Esophagus muscularis mucosa (tissue), 4 donors: ENCODE measurements at regions not wholly inside any gene's neighbourhood (a gene's known extent, or its start where the extent isn't known, plus 50 kb on each side); places are given as distances from the start of the nearest gene placed in this dataset.

ENCODE experiments used
- CTCF ChIP-seq, 3 experiments: fragments of 200-600 bp in 2 of 3; fragments of 450-650 bp in 1 of 3; sonication (generic) in 2 of 3; IDR thresholded peaks; one replicate each; pipeline ENCODE4 v1.5.1; 2017 to 2019; ENCODE audit warnings: antibody characterized with exemption in 3 of 3, mild to moderate bottlenecking in 2 of 3, moderate library complexity in 1 of 3
- EP300 ChIP-seq: sonication (generic); formaldehyde crosslinking; IDR thresholded peaks from one replicate; pipeline ENCODE4 v1.6.1; 2017; ENCODE audit warnings: antibody characterized with exemption
- POLR2A ChIP-seq: fragments of 450-650 bp; IDR thresholded peaks from one replicate; pipeline ENCODE4 v1.6.1; 2017; ENCODE audit warnings: antibody characterized with exemption, moderate library complexity, mild to moderate bottlenecking, low read depth

GRCh38 chr2:81703831-81704230 is 1399.3 kb upstream of the LRRTM1 start:
- no peak for TF ChIP-seq CTCF (IDR thresholded peaks at IDR 0.05)
- TF ChIP-seq EP300, result no peak
- TF ChIP-seq POLR2A, result no peak
